Right renal pelvis (tissue), 4 donors: ENCODE measurements at regions not wholly inside any gene's neighbourhood (a gene's known extent, or its start where the extent isn't known, plus 50 kb on each side); places are given as distances from the start of the nearest gene placed in this dataset.

Experiments used
- DNase-seq, 4 donors: peaks; one replicate each; pipeline ENCODE4 v3.0.0-alpha.2; 2013; ENCODE audit warnings: low read depth in 4 of 4, low spot score in 3 of 4, missing footprints in 1 of 4

DNA sequence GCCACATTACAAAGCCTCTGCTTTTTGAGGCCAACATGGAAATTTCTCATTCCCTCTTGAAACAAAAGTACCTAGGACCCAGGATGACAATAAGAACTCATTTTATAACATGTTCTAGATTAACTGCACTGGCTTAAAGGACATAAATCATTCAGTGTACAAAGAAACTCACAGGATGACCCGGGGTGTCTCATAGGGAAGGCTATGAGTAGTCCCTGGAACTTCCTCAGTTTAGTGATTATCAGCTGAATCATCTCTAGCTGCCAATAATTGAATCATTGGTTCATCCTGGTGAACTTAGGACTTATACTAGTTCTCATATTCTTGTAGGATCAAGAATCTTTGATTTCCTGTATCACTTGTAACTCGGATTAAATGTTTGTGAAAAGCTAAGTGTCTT, 95.8 kb upstream of the WDR1 start:
- no peak for DNase-seq

GRCh38 chr4:10207116-10207515, 90.5 kb upstream of the WDR1 start:
- DNase-seq = no peak

DNA sequence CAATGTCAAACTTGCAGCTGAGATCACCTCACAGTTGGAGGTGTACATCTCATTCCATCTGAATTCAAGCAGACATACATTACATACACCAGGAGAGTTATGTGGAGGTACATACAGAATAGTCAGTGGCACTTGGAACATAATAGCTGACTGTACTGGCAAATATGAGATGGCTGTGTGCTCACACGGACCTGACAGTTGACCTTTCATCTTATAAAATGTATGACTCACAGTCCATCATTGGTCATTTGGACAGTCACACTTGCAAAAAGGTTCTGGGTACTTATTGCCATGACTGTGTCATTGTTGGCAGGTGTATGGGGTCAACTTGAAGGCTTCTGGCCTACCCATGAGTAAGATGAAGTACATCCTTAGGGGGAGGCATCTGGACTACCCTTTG, 88.6 kb upstream of the WDR1 start:
- no peak for DNase-seq

- DNase-seq = no peak
Measured at GRCh38 chr4:10204401-10205058, 87.9 kb upstream of the WDR1 start.

GRCh38 chr4:10203851-10204250, 87.3 kb upstream of the WDR1 start:
- no peak for DNase-seq

- DNase-seq = no peak
Measured at GRCh38 chr4:10201381-10202223, 85.0 kb upstream of the WDR1 start.

GRCh38 chr4:10200869-10201268, 84.3 kb upstream of the WDR1 start:
- no peak for DNase-seq

DNA sequence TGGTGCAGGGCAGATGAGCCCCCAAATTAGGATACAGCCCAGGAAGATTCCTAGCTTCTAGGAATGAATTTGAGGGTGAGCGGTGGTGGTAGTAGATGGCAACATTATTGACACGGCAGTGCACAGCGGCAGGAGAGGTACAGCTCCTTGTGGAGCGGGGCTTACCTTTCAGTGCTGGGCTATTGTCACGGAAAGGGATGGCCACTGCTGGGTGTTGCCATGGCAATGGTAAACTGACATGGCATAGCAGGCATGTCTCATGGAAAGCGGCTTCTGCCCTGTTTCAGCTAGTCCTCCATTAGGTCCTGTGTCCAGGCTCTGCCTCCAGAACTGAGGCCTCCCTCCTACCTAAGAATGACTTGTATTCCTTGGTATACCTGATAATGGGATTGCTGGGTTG, 81.8 kb upstream of the WDR1 start:
- no peak for DNase-seq

- DNase-seq = no peak
Measured at GRCh38 chr4:10197952-10198351, 81.4 kb upstream of the WDR1 start.

DNA sequence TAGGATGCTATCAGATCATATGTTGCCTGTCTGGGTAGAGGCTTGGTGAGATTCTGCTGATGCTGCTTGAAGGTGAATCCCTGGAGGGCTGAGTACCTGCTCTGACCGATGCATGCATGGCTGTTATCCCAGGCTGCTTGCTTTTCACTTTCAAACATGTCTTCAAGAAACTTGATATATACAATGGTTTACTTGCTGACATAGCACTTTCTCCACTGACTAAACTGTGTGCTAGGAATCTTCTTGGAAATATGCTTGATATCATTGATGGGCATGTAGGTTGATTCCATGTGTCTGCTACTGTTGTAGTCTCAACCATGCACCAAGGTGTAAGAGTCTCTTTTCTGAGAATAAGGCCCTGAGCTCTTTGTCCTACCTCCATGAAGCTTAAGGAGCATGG, 79.6 kb upstream of the WDR1 start:
- no peak for DNase-seq

- no peak for DNase-seq
Measured at GRCh38 chr4:10192331-10192730, 75.7 kb upstream of the WDR1 start.

DNA sequence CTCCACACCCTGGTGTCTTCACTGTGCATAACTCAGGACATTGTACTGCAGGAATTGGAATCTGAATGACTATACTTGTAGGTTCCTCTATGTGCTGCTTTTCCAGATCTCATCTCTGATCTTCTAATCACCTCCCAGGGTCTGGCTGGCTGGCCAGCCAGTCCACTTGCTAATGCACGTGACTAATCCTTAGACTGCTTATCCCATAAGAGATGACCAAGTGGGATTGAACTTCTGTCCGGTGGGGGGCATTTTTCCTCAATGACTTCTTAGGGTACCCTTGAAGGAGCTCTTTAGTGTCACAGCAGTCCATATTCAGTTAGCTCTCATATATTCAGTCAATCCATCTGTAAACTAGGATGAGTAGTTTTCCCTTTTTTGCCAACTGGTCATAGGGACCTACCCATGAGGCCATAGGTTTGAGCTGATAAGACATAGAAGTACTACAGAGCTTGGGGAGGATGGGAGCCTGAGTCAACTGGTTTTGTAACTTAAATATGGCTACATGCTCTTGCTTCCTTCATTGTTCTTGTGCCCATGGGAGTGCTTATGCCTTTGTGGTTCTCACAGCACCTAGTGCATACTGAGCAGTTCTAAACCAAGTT, 71.9 kb upstream of the WDR1 start:
- no peak for DNase-seq

- no peak for DNase-seq
Measured at GRCh38 chr4:10186228-10187214, 69.9 kb upstream of the WDR1 start.

- DNase-seq = no peak
Measured at GRCh38 chr4:10185518-10186227, 69.1 kb upstream of the WDR1 start.

DNA sequence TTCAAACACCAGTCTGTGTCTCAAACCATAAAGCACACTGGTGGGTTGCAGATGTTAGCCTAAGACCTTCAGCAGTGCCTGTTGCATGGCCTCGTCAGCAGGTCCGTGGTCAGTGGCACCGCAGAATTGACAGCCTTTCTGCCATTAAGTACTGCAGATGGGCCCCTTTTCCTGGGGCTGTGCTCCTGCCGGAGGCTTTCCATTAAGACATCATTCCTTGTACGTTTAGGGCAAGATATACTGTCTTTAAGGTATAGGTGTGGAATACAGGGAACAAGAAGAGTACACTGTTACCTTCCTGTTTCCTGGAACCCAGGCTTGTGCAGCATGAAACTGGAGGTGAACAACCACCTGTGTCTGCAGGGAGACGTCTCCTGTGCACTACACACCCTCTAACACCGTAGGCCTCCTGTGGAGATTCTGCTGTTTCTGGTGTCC, 67.9 kb upstream of the WDR1 start:
- DNase-seq = no peak

DNA sequence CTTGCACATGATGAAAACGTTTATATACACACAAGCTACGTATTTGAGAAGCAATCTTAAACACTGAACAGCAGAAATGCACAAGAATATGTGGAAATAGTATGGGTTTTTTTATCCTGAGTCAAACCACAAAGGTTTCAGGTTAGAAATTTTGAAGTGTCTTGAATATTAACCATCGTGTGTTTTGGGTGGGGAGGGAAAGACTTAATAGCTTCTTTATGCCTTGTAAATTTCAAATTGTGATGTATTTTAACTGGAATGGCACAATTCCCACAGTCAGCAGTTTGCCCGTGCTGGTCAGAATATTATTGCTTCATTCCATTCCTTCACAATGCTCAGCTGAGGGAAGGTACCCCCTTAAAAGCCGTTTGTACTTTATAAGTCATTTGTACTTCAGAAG, 67.4 kb upstream of the WDR1 start:
- no peak for DNase-seq

- DNase-seq = no peak
Measured at GRCh38 chr4:10183462-10183861, 66.9 kb upstream of the WDR1 start.

DNA sequence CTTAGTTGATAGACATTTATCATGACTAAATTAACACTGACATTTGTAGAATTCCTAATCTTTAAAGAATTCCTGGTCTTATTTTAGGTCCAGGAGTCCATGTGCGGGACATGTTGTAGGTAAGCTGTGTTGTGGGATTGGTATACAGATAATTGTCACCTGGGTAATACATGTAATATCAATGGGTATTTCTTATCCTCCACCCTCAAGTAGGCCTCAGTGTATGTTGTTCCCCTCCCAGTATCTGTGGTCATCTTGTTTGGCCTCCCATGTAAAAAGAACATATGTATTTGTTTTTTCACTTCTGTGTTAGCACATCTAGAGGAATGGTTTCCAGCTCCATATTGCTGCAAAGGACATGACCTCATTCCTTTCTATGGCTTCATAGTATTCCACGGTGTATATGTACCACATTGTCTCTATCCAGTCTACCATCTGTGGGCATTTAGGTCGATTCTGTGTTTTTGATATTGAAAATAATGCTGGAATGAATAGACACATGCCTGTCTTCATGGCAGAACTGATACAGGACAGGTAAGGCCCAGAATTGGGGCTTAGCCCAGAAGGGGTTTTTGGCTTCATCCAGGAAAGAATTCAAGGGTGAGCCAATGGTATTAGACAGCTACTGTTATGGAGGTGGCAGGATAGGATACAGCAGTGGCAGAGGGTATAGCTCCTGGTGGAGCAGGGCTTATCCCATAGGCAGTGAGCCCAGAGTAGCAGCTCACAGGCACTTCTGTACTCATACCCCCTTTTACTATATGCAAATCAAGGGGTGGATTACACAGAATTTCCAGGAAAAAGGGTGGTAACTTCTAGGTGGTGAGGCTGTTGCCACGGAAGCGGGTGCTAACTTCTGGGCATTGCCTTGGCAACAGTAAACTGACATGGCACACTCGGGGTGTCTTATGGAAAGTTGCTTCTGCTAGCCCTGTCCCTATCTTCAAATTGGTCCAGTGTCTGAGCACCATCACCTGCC, 66.1 kb upstream of the WDR1 start:
- no peak for DNase-seq
